SK-N-SH (cell line): ENCODE measurements at regions not wholly inside any gene's neighbourhood (a gene's known extent, or its start where the extent isn't known, plus 50 kb on each side); places are given as distances from the start of the nearest gene placed in this dataset.

Experiments
- CTCF ChIA-PET: fragments of 300-600, 350-600 bp; formaldehyde crosslinking; extraction: SDS; loops from one replicate; lab custom pipeline; 2021; lab: Yijun Ruan, JAX
- POLR2A ChIA-PET: fragments of 350-600 bp; sonication (Branson Sonifier 250); formaldehyde crosslinking; extraction: SDS; loops from one replicate; lab custom pipeline; 2020; ENCODE audit warnings: antibody characterized with exemption, inconsistent platforms; lab: Yijun Ruan, JAX
- DNase-seq: peaks from one replicate; pipeline ENCODE4 v3.0.0; 2012
- H2AFZ ChIP-seq: fragments of 200-600 bp; sonication (generic); 2 replicates; pipeline ENCODE4 v1.8.1; 2016; ENCODE audit warnings: antibody characterized with exemption, mild to moderate bottlenecking, low read depth
- H3F3A ChIP-seq: fragments of 200-600 bp; sonication (generic); replicated peaks from 2 replicates; pipeline ENCODE3; 2016; ENCODE audit warnings: antibody characterized with exemption, mild to moderate bottlenecking; ENCODE audit not compliant: insufficient read depth
- H3K27ac ChIP-seq, 2 experiments: fragments of 200-500 bp in 1 of 2; fragments of 200-600 bp in 1 of 2; sonication (Bioruptor generic) in 1 of 2; sonication (generic), shearing (Covaris generic) in 1 of 2; 2 replicates each; pipeline versions ENCODE4 v1.5.1 to v1.6.1; 2014 to 2016; ENCODE audit warnings: low read depth in 2 of 2, inconsistent platforms in 1 of 2, low read length in 1 of 2, mild to moderate bottlenecking in 1 of 2, mixed read lengths in 1 of 2
- H3K27me3 ChIP-seq: fragments of 200-600 bp; sonication (generic), shearing (Covaris generic); 2 replicates; pipeline ENCODE4 v1.6.1; 2016; ENCODE audit warnings: mixed run types; ENCODE audit not compliant: insufficient read depth
- H3K36me3 ChIP-seq, 2 experiments: fragments of 200-500 bp in 1 of 2; fragments of 200-600 bp in 1 of 2; sonication (Bioruptor generic) in 1 of 2; sonication (generic) in 1 of 2; replicated peaks in 1 of 2; 2 replicates each; pipeline versions ENCODE3 to v1.5.1; 2014 to 2016; ENCODE audit warnings: low read length in 1 of 2, mild to moderate bottlenecking in 1 of 2; ENCODE audit not compliant: insufficient read depth in 2 of 2, control insufficient read depth in 1 of 2
- H3K4me1 ChIP-seq, 2 experiments: fragments of 200-500 bp in 1 of 2; fragments of 200-600 bp in 1 of 2; sonication (Bioruptor generic) in 1 of 2; sonication (generic), shearing (Covaris generic) in 1 of 2; 2 replicates each; pipeline versions ENCODE4 v1.5.1 to v1.6.1; 2014 to 2016; ENCODE audit warnings: low read depth in 1 of 2, low read length in 1 of 2, mixed run types in 1 of 2; ENCODE audit not compliant: insufficient read depth in 2 of 2, control insufficient read depth in 1 of 2
- H3K4me2 ChIP-seq: fragments of 200-600 bp; sonication (generic), shearing (Covaris generic); 2 replicates; pipeline ENCODE4 v1.6.1; 2017; ENCODE audit warnings: mixed run types
- H3K4me3 ChIP-seq, 2 experiments: fragments of 200-500 bp in 1 of 2; fragments of 200-600 bp in 1 of 2; sonication (Bioruptor generic) in 1 of 2; sonication (generic), shearing (Covaris generic) in 1 of 2; 2 replicates each; pipeline versions ENCODE4 v1.5.1 to v1.8.1; 2014 to 2016; ENCODE audit warnings: low read depth in 2 of 2, inconsistent platforms in 1 of 2, low read length in 1 of 2, mild to moderate bottlenecking in 1 of 2, mixed read lengths in 1 of 2, moderate library complexity in 1 of 2
- H3K79me2 ChIP-seq: fragments of 200-600 bp; sonication (generic); 2 replicates; pipeline ENCODE4 v1.8.1; 2017; ENCODE audit warnings: mild to moderate bottlenecking; ENCODE audit not compliant: insufficient read depth
- H3K9ac ChIP-seq: fragments of 200-600 bp; sonication (generic); 2 replicates; pipeline ENCODE4 v1.6.1; 2017; ENCODE audit warnings: mixed run types
- H3K9me2 ChIP-seq: fragments of 200-600 bp; sonication (generic); 2 replicates; pipeline ENCODE4 v1.6.1; 2017; ENCODE audit warnings: mixed run types
- H3K9me3 ChIP-seq: fragments of 200-600 bp; sonication (generic); 2 replicates; pipeline ENCODE4 v1.6.1; 2017; ENCODE audit warnings: mixed run types, mild to moderate bottlenecking, moderate library complexity
- H4K20me1 ChIP-seq: fragments of 200-600 bp; sonication (generic); 2 replicates; pipeline ENCODE4 v1.6.1; 2017; ENCODE audit warnings: mild to moderate bottlenecking, mixed run types; ENCODE audit not compliant: insufficient read depth
- CTCF ChIP-seq: fragments of 200-600 bp; sonication (generic); IDR thresholded peaks from 2 replicates; pipeline ENCODE4 v1.6.1; 2017; ENCODE audit warnings: antibody characterized with exemption, mild to moderate bottlenecking, moderate library complexity
- EZH2phosphoT487 ChIP-seq: fragments of 200-600 bp; sonication (generic); IDR thresholded peaks from 2 replicates; pipeline ENCODE4 v1.6.1; 2017; ENCODE audit warnings: low read depth, mixed run types, mild to moderate bottlenecking, antibody characterized with exemption, moderate library complexity, borderline replicate concordance
- GABPA ChIP-seq: IDR thresholded peaks from 2 replicates; pipeline ENCODE4 v1.4.0; 2012; ENCODE audit warnings: low read depth, mild to moderate bottlenecking
- GATA2 ChIP-seq: sonication (generic); formaldehyde crosslinking; IDR thresholded peaks from 2 replicates; pipeline ENCODE4 v1.5.0; 2020; ENCODE audit warnings: mild to moderate bottlenecking, missing genetic modification reagents
- RXRA ChIP-seq: IDR thresholded peaks from 2 replicates; pipeline ENCODE4 v1.4.0; 2012; ENCODE audit warnings: low read depth, mild to moderate bottlenecking, borderline replicate concordance
- SIN3A ChIP-seq: IDR thresholded peaks from 2 replicates; pipeline ENCODE4 v1.6.1; 2012; ENCODE audit warnings: low read depth, mild to moderate bottlenecking, low read length, moderate library complexity, borderline replicate concordance
- TEAD4 ChIP-seq: IDR thresholded peaks from 2 replicates; pipeline ENCODE4 v1.4.0; 2012; ENCODE audit warnings: mild to moderate bottlenecking, borderline replicate concordance; ENCODE audit not compliant: insufficient read depth
- YY1 ChIP-seq: IDR thresholded peaks from 2 replicates; pipeline ENCODE4 v1.4.0; 2012; ENCODE audit warnings: low read depth, mild to moderate bottlenecking
- ZBTB33 ChIP-seq: IDR thresholded peaks from 2 replicates; pipeline ENCODE4 v1.4.0; 2012; ENCODE audit warnings: low read depth, borderline replicate concordance
- WGBS: methylation state at CpG from one replicate; pipeline ENCODE4 v1.1.6; 2017; ENCODE audit warnings: low lambda C conversion rate; 5-methylcytosine and 5-hydroxymethylcytosine counted together

- Histone ChIP-seq H3K27ac (no peak overlapping the region), H2AFZ (no peak overlapping the region), H3F3A (no peaks in the 10 kb centered on the region), H3K36me3 (no peaks in the 10 kb centered on the region), H4K20me1 (no peaks in the 10 kb centered on the region), H3K9ac (no peak overlapping the region)
- no peak for DNase-seq
- TF ChIP-seq GABPA (no peak), YY1 (no peak)
- TF ChIP-seq, all 33 proteins: peak for 0
- WGBS = 75% methylated on average over 11 of the region's 11 CpGs
- H3K9me3 ChIP-seq = no peaks in the 10 kb centered on the region
- no peaks in the 10 kb centered on the region for H3K79me2 ChIP-seq
- H3K9me2 ChIP-seq = no peaks in the 10 kb centered on the region
- no peaks in the 10 kb centered on the region; a peak in 1 of 4 replicates for H3K4me1 ChIP-seq
- H3K27me3 ChIP-seq = no peaks in the 10 kb centered on the region
- H3K4me2 ChIP-seq = no peak overlapping the region
- POLR2A ChIA-PET = no interaction called here
- H3K4me3 ChIP-seq = no peak overlapping the region
- CTCF ChIA-PET = no interaction called here
Observed at GRCh38 chr12:124115496-124115895, 142.5 kb downstream of the ZNF664 start.

GRCh38 chr12:124115976-124116690 is 143.1 kb downstream of the ZNF664 start:
- H3K27ac ChIP-seq = no peak overlapping the region
- H3K4me1 ChIP-seq = no peaks in the 10 kb centered on the region; a peak in 1 of 4 replicates
- H3F3A ChIP-seq = no peaks in the 10 kb centered on the region
- H3K4me3 ChIP-seq = no peak overlapping the region
- no peak overlapping the region for H3K4me2 ChIP-seq
- no peaks in the 10 kb centered on the region for H3K36me3 ChIP-seq
- ChIA-PET CTCF (no interaction called here), POLR2A (no interaction called here)
- H2AFZ ChIP-seq = no peak overlapping the region
- H3K9me2 ChIP-seq = no peaks in the 10 kb centered on the region
- no peak for DNase-seq
- H3K27me3 ChIP-seq = no peaks in the 10 kb centered on the region
- H3K9me3 ChIP-seq = no peaks in the 10 kb centered on the region
- no peaks in the 10 kb centered on the region for H3K79me2 ChIP-seq
- TF ChIP-seq TEAD4 (no peak), SIN3A (no peak), GATA2 (CRISPR knock-in tag) (no peak), RXRA (no peak), ZBTB33 (no peak), YY1 (no peak), EZH2phosphoT487 (no peak), CTCF (no peak)
- H3K9ac ChIP-seq = no peak overlapping the region
- WGBS = 62% methylated on average over 16 of the region's 16 CpGs
- H4K20me1 ChIP-seq = no peaks in the 10 kb centered on the region
